Liver (tissue), 8 donors: ENCODE measurements at regions not wholly inside any gene's neighbourhood (a gene's known extent, or its start where the extent isn't known, plus 50 kb on each side); places are given as distances from the start of the nearest gene placed in this dataset.
"Not testable (repeated sequence)": the region's sequence is repeated elsewhere in the genome, so short reads cannot be mapped to it uniquely, and the experiment has no call there.

Experiments used
- DNase-seq: peaks from one replicate; pipeline ENCODE4 v3.0.0-alpha.2; 2017; ENCODE audit warnings: low spot score
- H3K27ac ChIP-seq, 2 donors: one replicate each; pipeline ENCODE4 v1.7.0; 2013; ENCODE audit warnings: inconsistent platforms in 2 of 2, low read length in 2 of 2, control low read depth in 1 of 2, low read depth in 1 of 2, mild to moderate bottlenecking in 1 of 2
- H3K27me3 ChIP-seq, 4 donors: one replicate each; pipeline versions ENCODE4 v1.6.1 to v1.7.0; 2013; ENCODE audit warnings: low read length in 3 of 4, inconsistent platforms in 1 of 4, mild to moderate bottlenecking in 1 of 4, moderate library complexity in 1 of 4; ENCODE audit not compliant: control insufficient read depth in 4 of 4, insufficient read depth in 4 of 4
- H3K36me3 ChIP-seq, 4 donors: one replicate each; pipeline versions ENCODE4 v1.6.1 to v1.7.0; 2013; ENCODE audit warnings: low read length in 3 of 4, mild to moderate bottlenecking in 3 of 4, low read depth in 1 of 4, moderate library complexity in 1 of 4; ENCODE audit not compliant: control insufficient read depth in 4 of 4, insufficient read depth in 3 of 4
- H3K4me1 ChIP-seq, 4 donors: one replicate each; pipeline versions ENCODE4 v1.6.1 to v1.7.0; 2013; ENCODE audit warnings: low read length in 3 of 4, mild to moderate bottlenecking in 3 of 4, moderate library complexity in 1 of 4; ENCODE audit not compliant: control insufficient read depth in 4 of 4, insufficient read depth in 4 of 4
- H3K4me3 ChIP-seq, 3 donors: one replicate each; pipeline versions ENCODE4 v1.6.1 to v1.7.0; 2013; ENCODE audit warnings: low read length in 3 of 3, control low read depth in 1 of 3, low read depth in 1 of 3, mild to moderate bottlenecking in 1 of 3
- H3K9ac ChIP-seq, 2 donors: one replicate each; pipeline ENCODE4 v1.7.0; 2013; ENCODE audit warnings: low read length in 2 of 2, mild to moderate bottlenecking in 2 of 2, moderate library complexity in 2 of 2, control low read depth in 1 of 2, low read depth in 1 of 2
- H3K9me3 ChIP-seq, 4 donors: one replicate each; pipeline versions ENCODE4 v1.6.1 to v1.7.0; 2013; ENCODE audit warnings: low read length in 3 of 4; ENCODE audit not compliant: control insufficient read depth in 4 of 4
- EGR1 ChIP-seq, 2 donors: IDR thresholded peaks; 2 replicates each; pipeline ENCODE4 v1.6.1; 2016 to 2018; ENCODE audit warnings: antibody characterized with exemption in 2 of 2, low read depth in 2 of 2
- FOXA1 ChIP-seq: IDR thresholded peaks from 2 replicates; pipeline ENCODE4 v1.6.1; 2016; ENCODE audit warnings: antibody characterized with exemption
- FOXA2 ChIP-seq: IDR thresholded peaks from 2 replicates; pipeline ENCODE4 v1.6.1; 2016; ENCODE audit warnings: antibody characterized with exemption
- GABPA ChIP-seq, 2 donors: IDR thresholded peaks in 1 of 2; conservative IDR thresholded peaks in 1 of 2; 2 replicates each; pipeline ENCODE4 v1.6.1; 2016; ENCODE audit warnings: antibody characterized with exemption in 2 of 2, mild to moderate bottlenecking in 1 of 2, moderate library complexity in 1 of 2
- HNF4A ChIP-seq, 2 donors: conservative IDR thresholded peaks; 2 replicates each; pipeline ENCODE4 v1.6.1; 2016; ENCODE audit warnings: antibody characterized with exemption in 2 of 2, mild to moderate bottlenecking in 2 of 2
- HNF4G ChIP-seq: IDR thresholded peaks from 2 replicates; pipeline ENCODE4 v1.6.1; 2016; ENCODE audit warnings: antibody characterized with exemption
- JUND ChIP-seq, 2 donors: IDR thresholded peaks; 2 replicates each; pipeline ENCODE4 v1.6.1; 2016; ENCODE audit warnings: antibody characterized with exemption in 2 of 2
- NR2F2 ChIP-seq: IDR thresholded peaks from 2 replicates; pipeline ENCODE4 v1.6.1; 2016; ENCODE audit warnings: antibody characterized with exemption
- RAD21 ChIP-seq, 2 donors: IDR thresholded peaks; 2 replicates each; pipeline ENCODE4 v1.6.1; 2016; ENCODE audit warnings: antibody characterized with exemption in 2 of 2, mild to moderate bottlenecking in 2 of 2
- RXRA ChIP-seq, 2 donors: IDR thresholded peaks; 2 replicates each; pipeline ENCODE4 v1.6.1; 2017 to 2018; ENCODE audit warnings: antibody characterized with exemption in 2 of 2, mild to moderate bottlenecking in 1 of 2
- SP1 ChIP-seq: IDR thresholded peaks from 2 replicates; pipeline ENCODE4 v1.6.1; 2018; ENCODE audit warnings: antibody characterized with exemption, mild to moderate bottlenecking
- TAF1 ChIP-seq: conservative IDR thresholded peaks from 2 replicates; pipeline ENCODE4 v1.6.1; 2016; ENCODE audit warnings: antibody characterized with exemption, mild to moderate bottlenecking
- YY1 ChIP-seq: IDR thresholded peaks from 2 replicates; pipeline ENCODE4 v1.6.1; 2016; ENCODE audit warnings: antibody characterized with exemption, mild to moderate bottlenecking
- WGBS: extraction: QIAGEN DNeasy Blood & Tissue Kit; methylation state at CpG from one replicate; pipeline ENCODE4 v1.1.7; 2013; 5-methylcytosine and 5-hydroxymethylcytosine counted together
- TF ChIP-seq, protein P1 (sequence below): IDR thresholded peaks from 2 replicates; pipeline ENCODE4 v1.6.1; 2016; ENCODE audit warnings: antibody characterized with exemption
- TF ChIP-seq, protein P2 (sequence below): IDR thresholded peaks from 2 replicates; pipeline ENCODE4 v1.6.1; 2016; ENCODE audit warnings: antibody characterized with exemption
- TF ChIP-seq, protein P3 (sequence below): IDR thresholded peaks from 2 replicates; pipeline ENCODE4 v1.6.1; 2016; ENCODE audit warnings: antibody characterized with exemption
- TF ChIP-seq, protein P4 (sequence below): fragments of 150-350 bp; IDR thresholded peaks from 2 replicates; pipeline ENCODE4 v1.5.1; 2017; ENCODE audit warnings: improper control_type of control experiment, low read depth, low read length; ENCODE audit not compliant: missing input control
- donor health status: healthy.
- donor health status: healthy.
- donor health status: healthy.
- donor health status: healthy.
- donor health status: healthy.

DNA sequence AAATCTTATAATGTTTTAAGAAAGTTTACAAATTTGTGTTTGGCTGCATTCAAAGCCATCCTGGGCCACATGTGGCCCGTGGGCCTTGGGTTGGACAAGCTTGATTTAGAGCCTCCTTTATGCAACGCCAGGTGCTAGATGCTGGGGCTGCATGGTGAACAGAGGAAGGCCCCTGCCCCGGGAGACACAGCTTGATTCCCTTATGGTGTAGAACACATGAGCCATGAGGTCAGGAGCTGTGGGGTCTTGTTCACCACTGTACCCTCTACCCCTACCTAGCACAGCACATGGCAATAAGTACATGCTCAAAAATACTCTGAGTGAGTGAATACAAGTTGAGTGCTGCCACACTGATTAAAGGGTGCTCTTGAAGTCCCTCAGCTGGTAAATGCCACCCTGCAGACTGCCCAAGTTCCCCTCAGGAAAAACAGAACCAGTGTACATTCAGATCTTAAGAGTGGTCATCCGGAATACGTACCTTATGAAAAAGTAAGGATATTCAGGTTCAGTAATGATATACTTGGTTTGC is 71.9 kb downstream of the ARRDC3 start:
- no peaks in the 10 kb centered on the region for H3K27me3 ChIP-seq
- 92% methylated on average over 5 of the region's 5 CpGs for WGBS
- no peak overlapping the region for H3K4me3 ChIP-seq
- DNase-seq, result no peak
- H3K9ac ChIP-seq, result no peak overlapping the region
- no peaks in the 10 kb centered on the region for H3K9me3 ChIP-seq
- no peaks in the 10 kb centered on the region for H3K36me3 ChIP-seq
- TF ChIP-seq GABPA (IDR thresholded peaks at IDR 0.05 in 1 of 2, conservative IDR thresholded peaks at IDR 0.05 in 1 of 2), result no peak
- TF ChIP-seq, protein P1, sequence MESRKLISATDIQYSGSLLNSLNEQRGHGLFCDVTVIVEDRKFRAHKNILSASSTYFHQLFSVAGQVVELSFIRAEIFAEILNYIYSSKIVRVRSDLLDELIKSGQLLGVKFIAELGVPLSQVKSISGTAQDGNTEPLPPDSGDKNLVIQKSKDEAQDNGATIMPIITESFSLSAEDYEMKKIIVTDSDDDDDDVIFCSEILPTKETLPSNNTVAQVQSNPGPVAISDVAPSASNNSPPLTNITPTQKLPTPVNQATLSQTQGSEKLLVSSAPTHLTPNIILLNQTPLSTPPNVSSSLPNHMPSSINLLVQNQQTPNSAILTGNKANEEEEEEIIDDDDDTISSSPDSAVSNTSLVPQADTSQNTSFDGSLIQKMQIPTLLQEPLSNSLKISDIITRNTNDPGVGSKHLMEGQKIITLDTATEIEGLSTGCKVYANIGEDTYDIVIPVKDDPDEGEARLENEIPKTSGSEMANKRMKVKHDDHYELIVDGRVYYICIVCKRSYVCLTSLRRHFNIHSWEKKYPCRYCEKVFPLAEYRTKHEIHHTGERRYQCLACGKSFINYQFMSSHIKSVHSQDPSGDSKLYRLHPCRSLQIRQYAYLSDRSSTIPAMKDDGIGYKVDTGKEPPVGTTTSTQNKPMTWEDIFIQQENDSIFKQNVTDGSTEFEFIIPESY, result no peak
- TF ChIP-seq RAD21 (IDR thresholded peaks at IDR 0.05), result no peak
- no peak for TF ChIP-seq JUND (IDR thresholded peaks at IDR 0.05)
- TF ChIP-seq, protein P2, sequence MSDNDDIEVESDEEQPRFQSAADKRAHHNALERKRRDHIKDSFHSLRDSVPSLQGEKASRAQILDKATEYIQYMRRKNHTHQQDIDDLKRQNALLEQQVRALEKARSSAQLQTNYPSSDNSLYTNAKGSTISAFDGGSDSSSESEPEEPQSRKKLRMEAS, result no peak
- no peak for TF ChIP-seq FOXA2
- TF ChIP-seq RXRA (IDR thresholded peaks at IDR 0.05), result no peak
- TF ChIP-seq FOXA1, result no peak
- TF ChIP-seq, protein P3, sequence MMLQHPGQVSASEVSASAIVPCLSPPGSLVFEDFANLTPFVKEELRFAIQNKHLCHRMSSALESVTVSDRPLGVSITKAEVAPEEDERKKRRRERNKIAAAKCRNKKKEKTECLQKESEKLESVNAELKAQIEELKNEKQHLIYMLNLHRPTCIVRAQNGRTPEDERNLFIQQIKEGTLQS, result no peak
- TF ChIP-seq EGR1 (IDR thresholded peaks at IDR 0.05; ENCODE audit: low read depth in 2 of 2), result no peak
- TF ChIP-seq, protein P4, sequence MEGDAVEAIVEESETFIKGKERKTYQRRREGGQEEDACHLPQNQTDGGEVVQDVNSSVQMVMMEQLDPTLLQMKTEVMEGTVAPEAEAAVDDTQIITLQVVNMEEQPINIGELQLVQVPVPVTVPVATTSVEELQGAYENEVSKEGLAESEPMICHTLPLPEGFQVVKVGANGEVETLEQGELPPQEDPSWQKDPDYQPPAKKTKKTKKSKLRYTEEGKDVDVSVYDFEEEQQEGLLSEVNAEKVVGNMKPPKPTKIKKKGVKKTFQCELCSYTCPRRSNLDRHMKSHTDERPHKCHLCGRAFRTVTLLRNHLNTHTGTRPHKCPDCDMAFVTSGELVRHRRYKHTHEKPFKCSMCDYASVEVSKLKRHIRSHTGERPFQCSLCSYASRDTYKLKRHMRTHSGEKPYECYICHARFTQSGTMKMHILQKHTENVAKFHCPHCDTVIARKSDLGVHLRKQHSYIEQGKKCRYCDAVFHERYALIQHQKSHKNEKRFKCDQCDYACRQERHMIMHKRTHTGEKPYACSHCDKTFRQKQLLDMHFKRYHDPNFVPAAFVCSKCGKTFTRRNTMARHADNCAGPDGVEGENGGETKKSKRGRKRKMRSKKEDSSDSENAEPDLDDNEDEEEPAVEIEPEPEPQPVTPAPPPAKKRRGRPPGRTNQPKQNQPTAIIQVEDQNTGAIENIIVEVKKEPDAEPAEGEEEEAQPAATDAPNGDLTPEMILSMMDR, result no peak
- TF ChIP-seq NR2F2, result no peak
- TF ChIP-seq HNF4G, result no peak
- no peak for TF ChIP-seq SP1
- peak overlapping the region; percentile 38 to 69 for H3K27ac ChIP-seq
- no peaks in the 10 kb centered on the region for H3K4me1 ChIP-seq

GRCh38 chr5:91308157-91308556 is 75.0 kb downstream of the ARRDC3 start:
- H3K27ac ChIP-seq, H3K4me3 ChIP-seq: not testable (repeated sequence)
- 94% methylated on average over 5 of the region's 5 CpGs for WGBS

GRCh38 chr5:91307048-91307447 is 76.1 kb downstream of the ARRDC3 start:
- H3K4me3 ChIP-seq, result no peak overlapping the region
- no peak overlapping the region for H3K27ac ChIP-seq
- TF ChIP-seq, protein P1, result no peak
- TF ChIP-seq GABPA (IDR thresholded peaks at IDR 0.05 in 1 of 2, conservative IDR thresholded peaks at IDR 0.05 in 1 of 2) (no peak), TAF1 (no peak), YY1 (no peak), FOXA1 (no peak), NR2F2 (no peak), FOXA2 (no peak), HNF4G (no peak), RXRA (IDR thresholded peaks at IDR 0.05) (no peak), EGR1 (IDR thresholded peaks at IDR 0.05; ENCODE audit: low read depth in 2 of 2) (no peak), RAD21 (IDR thresholded peaks at IDR 0.05) (no peak), SP1 (no peak), HNF4A (conservative IDR thresholded peaks at IDR 0.05) (no peak), JUND (IDR thresholded peaks at IDR 0.05) (no peak)
- TF ChIP-seq, protein P2, result no peak
- TF ChIP-seq, protein P3, result no peak
- H3K27me3 ChIP-seq, result no peaks in the 10 kb centered on the region
- H3K9me3 ChIP-seq, result no peaks in the 10 kb centered on the region
- WGBS, result 90% methylated on average over 4 of the region's 4 CpGs
- no peak for DNase-seq
- no peak overlapping the region for H3K9ac ChIP-seq
- no peaks in the 10 kb centered on the region for H3K36me3 ChIP-seq
- H3K4me1 ChIP-seq, result no peaks in the 10 kb centered on the region

More at GRCh38 chr5:91308157-91308556, 75.0 kb downstream of the ARRDC3 start:
- not testable (repeated sequence) for DNase-seq, H3K27me3 ChIP-seq, H3K9ac ChIP-seq, H3K4me1 ChIP-seq, H3K9me3 ChIP-seq, H3K36me3 ChIP-seq
